HFF-Myc (cell line): ENCODE measurements at regions not wholly inside any gene's neighbourhood (a gene's known extent, or its start where the extent isn't known, plus 50 kb on each side); places are given as distances from the start of the nearest gene placed in this dataset.
A peak's percentile ranks its signal among the peaks of the same experiment; 100 is the strongest.

Source experiments
- DNase-seq: peaks from one replicate; pipeline ENCODE4 v3.0.0-alpha.2; 2011; ENCODE audit warnings: low read depth; ENCODE audit errors: extremely low read depth
- H3K4me3 ChIP-seq: replicated peaks from 2 replicates; pipeline ENCODE4 v1.5.1; 2011; ENCODE audit warnings: low read depth, mild to moderate bottlenecking, control low read depth, low read length
- TF ChIP-seq, protein P1 (sequence below): IDR thresholded peaks from 2 replicates; pipeline ENCODE4 v1.5.1; 2012; ENCODE audit warnings: mild to moderate bottlenecking, low read depth, low read length, control low read depth; ENCODE audit errors: missing control alignments

DNA sequence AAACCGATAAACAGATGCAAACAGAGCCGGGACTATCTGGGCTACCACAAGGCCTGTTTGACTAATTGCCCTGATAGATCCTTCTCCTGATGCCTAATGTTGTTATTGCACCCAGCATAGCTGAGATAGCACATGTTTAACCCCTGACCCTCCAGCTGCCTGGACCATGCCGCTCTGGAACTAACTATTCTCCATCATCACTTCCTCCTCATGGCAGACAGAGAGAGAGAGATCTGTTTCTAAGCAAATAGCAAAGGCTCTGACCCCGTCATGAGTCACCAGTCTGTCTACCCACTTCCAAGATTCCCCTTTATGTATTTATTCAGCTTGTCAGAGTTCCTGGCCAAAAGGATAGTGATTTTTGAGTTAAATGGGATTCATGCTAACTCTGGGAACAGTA, 58.2 kb upstream of the FLRT2 start:
- TF ChIP-seq, protein P1, sequence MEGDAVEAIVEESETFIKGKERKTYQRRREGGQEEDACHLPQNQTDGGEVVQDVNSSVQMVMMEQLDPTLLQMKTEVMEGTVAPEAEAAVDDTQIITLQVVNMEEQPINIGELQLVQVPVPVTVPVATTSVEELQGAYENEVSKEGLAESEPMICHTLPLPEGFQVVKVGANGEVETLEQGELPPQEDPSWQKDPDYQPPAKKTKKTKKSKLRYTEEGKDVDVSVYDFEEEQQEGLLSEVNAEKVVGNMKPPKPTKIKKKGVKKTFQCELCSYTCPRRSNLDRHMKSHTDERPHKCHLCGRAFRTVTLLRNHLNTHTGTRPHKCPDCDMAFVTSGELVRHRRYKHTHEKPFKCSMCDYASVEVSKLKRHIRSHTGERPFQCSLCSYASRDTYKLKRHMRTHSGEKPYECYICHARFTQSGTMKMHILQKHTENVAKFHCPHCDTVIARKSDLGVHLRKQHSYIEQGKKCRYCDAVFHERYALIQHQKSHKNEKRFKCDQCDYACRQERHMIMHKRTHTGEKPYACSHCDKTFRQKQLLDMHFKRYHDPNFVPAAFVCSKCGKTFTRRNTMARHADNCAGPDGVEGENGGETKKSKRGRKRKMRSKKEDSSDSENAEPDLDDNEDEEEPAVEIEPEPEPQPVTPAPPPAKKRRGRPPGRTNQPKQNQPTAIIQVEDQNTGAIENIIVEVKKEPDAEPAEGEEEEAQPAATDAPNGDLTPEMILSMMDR = no peak
- H3K4me3 ChIP-seq = no peak overlapping the region
- peak; percentile 92 for DNase-seq

DNA sequence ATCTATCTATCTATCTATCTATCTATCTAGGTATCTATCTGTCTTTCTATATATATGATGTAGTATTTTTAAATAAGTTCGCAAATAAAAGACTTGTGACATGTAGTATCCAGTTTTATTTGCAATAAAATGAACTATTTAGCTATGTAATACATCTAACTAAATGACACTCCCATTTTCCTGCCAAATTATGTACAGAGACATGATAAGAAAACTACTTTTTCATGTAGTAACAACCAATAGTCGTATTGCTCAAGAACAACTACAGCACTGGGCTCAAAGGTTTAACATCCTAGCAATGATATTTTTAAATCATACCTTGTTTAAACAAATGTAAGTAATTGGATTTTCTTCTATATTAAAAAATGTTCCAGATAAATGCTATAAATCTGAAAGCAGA, 55.5 kb upstream of the FLRT2 start:
- no peak overlapping the region for H3K4me3 ChIP-seq
- TF ChIP-seq, protein P1 = no peak
- no peak for DNase-seq

DNA sequence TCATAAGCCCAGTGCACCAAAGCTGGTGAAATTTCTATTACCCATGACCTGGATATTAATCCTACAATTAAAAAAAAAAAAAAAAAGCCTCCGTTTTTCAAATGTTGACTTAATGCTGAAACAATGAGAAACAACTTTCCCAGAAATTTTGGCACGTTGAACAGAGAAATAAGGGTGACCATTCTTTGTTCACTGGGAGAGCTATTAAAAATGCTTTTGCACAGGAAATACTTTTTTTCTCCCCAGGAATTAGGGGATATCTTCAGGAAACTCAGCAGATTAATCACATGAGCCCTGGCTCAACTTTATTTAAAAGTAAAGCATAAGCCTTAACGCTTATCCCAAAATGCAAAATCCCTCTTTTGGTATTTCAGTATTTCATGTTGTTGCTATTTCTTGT, 54.8 kb upstream of the FLRT2 start:
- no peak for DNase-seq
- TF ChIP-seq, protein P1 = no peak
- H3K4me3 ChIP-seq = no peak overlapping the region

DNA sequence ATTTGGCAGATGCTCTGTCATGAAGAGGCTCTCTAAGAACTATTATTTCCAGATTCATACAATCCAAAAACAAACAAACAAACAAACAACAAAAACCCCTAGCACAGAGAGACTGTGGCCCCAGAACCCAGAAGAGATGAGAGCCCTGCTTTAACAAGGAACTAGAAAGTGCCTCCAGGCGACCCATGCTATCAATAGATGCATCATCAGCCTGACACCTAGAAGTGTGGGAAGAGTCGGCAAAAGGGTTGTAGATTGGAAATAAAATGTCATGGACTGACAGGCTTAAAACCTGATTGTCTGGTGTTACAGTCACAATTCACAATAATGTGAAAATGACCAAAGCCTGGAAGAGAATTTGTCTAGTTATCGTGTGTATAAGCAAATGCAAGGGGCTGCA, 50.6 kb upstream of the FLRT2 start:
- no peak overlapping the region for H3K4me3 ChIP-seq
- TF ChIP-seq, protein P1 = no peak
- DNase-seq = no peak

DNA sequence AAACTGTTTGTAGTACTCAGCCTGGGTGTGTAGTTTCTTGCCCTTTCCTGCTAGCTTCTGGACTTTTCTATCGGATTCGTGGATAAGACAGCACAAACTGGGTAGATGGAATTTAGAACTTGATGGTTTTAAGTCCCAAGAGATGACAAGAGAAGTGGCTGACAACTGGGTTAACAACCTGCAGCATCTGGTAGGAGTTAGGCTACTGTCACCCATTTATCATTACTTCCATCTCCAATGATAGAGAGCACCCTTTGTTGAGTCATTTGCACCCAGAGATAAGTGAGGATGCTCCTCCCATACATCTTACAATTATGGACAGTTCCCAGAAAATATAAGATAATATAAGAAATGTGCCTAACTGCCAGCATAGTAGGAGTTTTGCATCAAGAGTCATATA, 50.2 kb upstream of the FLRT2 start:
- DNase-seq = no peak
- TF ChIP-seq, protein P1 = no peak
- no peak overlapping the region for H3K4me3 ChIP-seq
